Testis (tissue), 2 donors: ENCODE measurements at regions not wholly inside any gene's neighbourhood (a gene's known extent, or its start where the extent isn't known, plus 50 kb on each side); places are given as distances from the start of the nearest gene placed in this dataset.

Source experiments
- DNase-seq: peaks from one replicate; pipeline ENCODE4 v3.0.0-alpha.2; 2019
- H3K27ac ChIP-seq, 2 donors: fragments of 200-600 bp; sonication (generic); one replicate each; pipeline ENCODE4 v1.5.1; 2019
- H3K27me3 ChIP-seq: fragments of 200-600 bp; sonication (generic); one replicate; pipeline ENCODE4 v1.5.1; 2019
- H3K36me3 ChIP-seq: fragments of 200-600 bp; sonication (generic); one replicate; pipeline ENCODE4 v1.5.1; 2017; ENCODE audit warnings: low read depth; ENCODE audit errors: missing control alignments
- H3K4me1 ChIP-seq: fragments of 200-600 bp; sonication (generic); one replicate; pipeline ENCODE4 v1.5.1; 2019
- H3K4me3 ChIP-seq, 2 donors: fragments of 200-600 bp; sonication (generic); one replicate each; pipeline ENCODE4 v1.5.1; 2017 to 2019
- H3K9me3 ChIP-seq: fragments of 200-600 bp; sonication (generic); one replicate; pipeline ENCODE4 v1.5.1; 2017
- POLR2A ChIP-seq: fragments of 450-650 bp; IDR thresholded peaks from one replicate; pipeline ENCODE4 v1.6.1; 2017; ENCODE audit warnings: antibody characterized with exemption, mild to moderate bottlenecking, moderate library complexity
- WGBS, 2 donors: methylation state at CpG; one replicate each; pipeline ENCODE4 v1.1.5; 2018; 5-methylcytosine and 5-hydroxymethylcytosine counted together
- intact Hi-C: fragments of 100-400 bp; cut with DNase I; formaldehyde crosslinking; loops from one replicate; pipeline ENCODE4 v1.15.1; 2023; ENCODE audit warnings: low total_unique reads
- TF ChIP-seq, protein P1 (sequence below), 3 experiments: fragments of 450-650 bp in 2 of 3; fragments of 200-600 bp in 1 of 3; sonication (generic) in 1 of 3; IDR thresholded peaks; one replicate each; pipeline ENCODE4 v1.5.1; 2016 to 2019; ENCODE audit warnings: antibody characterized with exemption in 3 of 3, mild to moderate bottlenecking in 2 of 3, moderate library complexity in 1 of 3

DNA sequence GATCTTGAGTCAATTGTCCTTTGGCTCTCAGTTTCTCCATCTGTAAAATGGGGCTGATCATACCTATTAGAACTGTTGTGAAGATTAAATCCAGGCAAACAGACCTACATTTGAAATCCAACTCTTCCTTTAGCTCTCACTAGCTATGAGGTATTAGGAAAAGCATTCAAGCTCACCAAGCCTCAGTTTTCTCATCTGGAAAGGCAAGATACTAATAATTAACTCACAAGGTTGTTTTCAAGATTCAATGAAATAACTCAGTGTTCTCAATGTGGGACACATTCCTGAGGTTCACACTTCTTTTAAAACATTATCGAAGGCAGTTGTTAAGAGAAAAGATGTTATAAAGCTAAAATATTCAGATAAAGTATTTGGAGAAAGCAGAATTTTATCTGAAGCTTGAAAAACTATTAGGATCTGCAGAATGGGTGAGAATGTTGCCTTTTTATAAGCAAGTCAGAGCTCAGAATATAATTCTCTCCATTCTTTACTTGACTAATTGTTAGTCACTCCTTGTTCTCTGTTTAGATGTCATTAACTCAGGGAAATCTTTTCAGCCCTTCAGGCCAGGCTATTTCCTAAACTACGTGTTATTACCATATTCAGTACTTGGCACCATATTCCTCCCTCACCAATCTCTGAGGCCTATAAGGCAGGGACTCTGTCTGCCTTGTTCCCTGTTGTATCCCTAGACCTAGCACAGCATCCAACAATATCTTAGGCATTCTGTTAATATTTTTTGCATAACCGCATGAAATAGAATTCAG is 72.0 kb upstream of the VAV3 start:
- WGBS, 2 donors, result 68 to 72% methylated on average over 3 of the region's 3 CpGs
- DNase-seq, result no peak
- H3K27me3 ChIP-seq, result no peaks in the 10 kb centered on the region
- H3K4me1 ChIP-seq, result no peaks in the 10 kb centered on the region
- H3K27ac ChIP-seq, result no peak overlapping the region
- no peaks in the 10 kb centered on the region for H3K9me3 ChIP-seq
- intact Hi-C loops, result no loop called here
- no peaks in the 10 kb centered on the region for H3K36me3 ChIP-seq
- no peak overlapping the region for H3K4me3 ChIP-seq
- TF ChIP-seq POLR2A, result no peak
- TF ChIP-seq, protein P1, sequence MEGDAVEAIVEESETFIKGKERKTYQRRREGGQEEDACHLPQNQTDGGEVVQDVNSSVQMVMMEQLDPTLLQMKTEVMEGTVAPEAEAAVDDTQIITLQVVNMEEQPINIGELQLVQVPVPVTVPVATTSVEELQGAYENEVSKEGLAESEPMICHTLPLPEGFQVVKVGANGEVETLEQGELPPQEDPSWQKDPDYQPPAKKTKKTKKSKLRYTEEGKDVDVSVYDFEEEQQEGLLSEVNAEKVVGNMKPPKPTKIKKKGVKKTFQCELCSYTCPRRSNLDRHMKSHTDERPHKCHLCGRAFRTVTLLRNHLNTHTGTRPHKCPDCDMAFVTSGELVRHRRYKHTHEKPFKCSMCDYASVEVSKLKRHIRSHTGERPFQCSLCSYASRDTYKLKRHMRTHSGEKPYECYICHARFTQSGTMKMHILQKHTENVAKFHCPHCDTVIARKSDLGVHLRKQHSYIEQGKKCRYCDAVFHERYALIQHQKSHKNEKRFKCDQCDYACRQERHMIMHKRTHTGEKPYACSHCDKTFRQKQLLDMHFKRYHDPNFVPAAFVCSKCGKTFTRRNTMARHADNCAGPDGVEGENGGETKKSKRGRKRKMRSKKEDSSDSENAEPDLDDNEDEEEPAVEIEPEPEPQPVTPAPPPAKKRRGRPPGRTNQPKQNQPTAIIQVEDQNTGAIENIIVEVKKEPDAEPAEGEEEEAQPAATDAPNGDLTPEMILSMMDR (IDR thresholded peaks at IDR 0.05), result no peak

DNA sequence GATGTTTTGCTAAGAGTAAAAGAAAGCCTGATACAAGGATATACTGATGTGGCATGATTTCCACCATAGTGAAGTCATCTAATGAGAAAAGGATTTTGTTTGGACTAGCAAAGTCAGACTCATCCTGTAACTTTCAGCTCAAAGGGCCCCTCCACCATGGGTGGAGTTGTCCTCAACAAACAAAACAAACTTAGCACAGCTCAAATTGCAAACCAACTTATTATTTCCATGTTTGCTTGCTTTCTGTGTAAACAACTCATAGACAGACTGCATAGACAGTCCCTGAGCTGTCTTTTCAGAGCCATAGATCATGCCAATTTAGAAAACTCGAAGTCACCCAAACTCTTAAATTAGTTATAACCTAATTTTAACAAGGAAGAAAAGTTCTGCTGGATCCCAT is 69.4 kb upstream of the VAV3 start:
- Histone ChIP-seq H3K27me3 (no peaks in the 10 kb centered on the region), H3K27ac (no peak overlapping the region), H3K4me1 (no peaks in the 10 kb centered on the region), H3K4me3 (no peak overlapping the region), H3K36me3 (no peaks in the 10 kb centered on the region), H3K9me3 (no peaks in the 10 kb centered on the region)
- intact Hi-C loops, result no loop called here
- TF ChIP-seq, protein P1 (IDR thresholded peaks at IDR 0.05), result no peak
- no peak for TF ChIP-seq POLR2A
- no peak for DNase-seq
- 62 to 77% methylated on average over 1 of the region's 1 CpG for WGBS, 2 donors

DNA sequence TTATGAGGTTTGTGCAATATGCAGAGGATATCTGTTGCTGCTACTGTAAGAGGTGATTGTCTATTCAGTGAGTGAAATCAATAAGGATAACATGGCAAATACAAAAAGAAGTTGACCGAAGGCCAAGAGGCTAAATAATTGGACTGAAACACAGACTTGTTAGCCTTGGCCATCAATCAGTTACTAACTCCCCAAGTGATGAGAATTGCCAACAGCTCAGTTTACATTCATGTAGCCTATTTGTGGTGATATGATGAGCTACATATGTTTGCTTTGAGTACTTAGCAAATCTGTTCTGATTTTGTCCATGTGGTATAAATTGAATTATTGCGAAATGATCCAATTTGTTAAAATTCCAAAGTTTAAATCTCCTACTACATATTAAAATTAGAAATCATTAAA is 68.6 kb upstream of the VAV3 start:
- WGBS, 2 donors, result 92 to 94% methylated on average over 2 of the region's 2 CpGs
- intact Hi-C loops, result no loop called here
- DNase-seq, result no peak

DNA sequence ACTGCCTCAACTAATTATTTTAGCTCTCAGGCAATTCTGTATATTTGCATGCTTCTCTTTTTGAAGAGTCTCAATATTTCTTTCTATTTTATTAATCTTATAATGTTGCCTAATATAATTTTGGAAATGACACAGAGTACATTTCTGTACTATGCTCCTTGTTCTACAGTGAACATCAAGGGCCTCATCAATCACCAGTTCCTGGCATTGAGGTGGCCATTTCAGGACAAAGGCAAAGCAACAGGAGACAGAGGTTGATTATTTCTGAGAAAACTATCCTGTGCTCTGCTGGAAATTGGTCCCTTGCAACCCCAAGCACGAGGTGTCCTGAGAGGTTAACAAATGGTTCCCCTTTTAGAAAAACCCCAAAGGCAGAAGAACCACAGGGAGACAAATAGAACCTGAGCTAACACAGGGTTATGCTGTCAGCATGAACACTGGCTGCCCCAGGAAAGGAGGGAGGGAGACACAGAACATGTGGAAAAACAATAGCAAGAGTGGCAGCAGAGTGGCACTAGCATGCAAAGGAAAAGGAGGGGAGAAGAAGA is 63.9 kb upstream of the VAV3 start:
- no peak overlapping the region for H3K27ac ChIP-seq
- intact Hi-C loops, result no loop called here
- WGBS, 2 donors, result 42 to 64% methylated on average over 1 of the region's 1 CpG
- TF ChIP-seq, protein P1 (IDR thresholded peaks at IDR 0.05), result no peak
- no peak for TF ChIP-seq POLR2A
- H3K27me3 ChIP-seq, result no peaks in the 10 kb centered on the region
- no peaks in the 10 kb centered on the region for H3K9me3 ChIP-seq
- H3K4me3 ChIP-seq, result no peak overlapping the region
- H3K4me1 ChIP-seq, result no peaks in the 10 kb centered on the region
- no peak for DNase-seq
- no peaks in the 10 kb centered on the region for H3K36me3 ChIP-seq

More for the DNA sequence above, 68.6 kb upstream of the VAV3 start:
- TF ChIP-seq, protein P1 (IDR thresholded peaks at IDR 0.05), result no peak
- TF ChIP-seq POLR2A, result no peak
- Histone ChIP-seq H3K4me1 (no peaks in the 10 kb centered on the region), H3K27me3 (no peaks in the 10 kb centered on the region), H3K36me3 (no peaks in the 10 kb centered on the region), H3K9me3 (no peaks in the 10 kb centered on the region), H3K27ac (no peak overlapping the region), H3K4me3 (no peak overlapping the region)

DNA sequence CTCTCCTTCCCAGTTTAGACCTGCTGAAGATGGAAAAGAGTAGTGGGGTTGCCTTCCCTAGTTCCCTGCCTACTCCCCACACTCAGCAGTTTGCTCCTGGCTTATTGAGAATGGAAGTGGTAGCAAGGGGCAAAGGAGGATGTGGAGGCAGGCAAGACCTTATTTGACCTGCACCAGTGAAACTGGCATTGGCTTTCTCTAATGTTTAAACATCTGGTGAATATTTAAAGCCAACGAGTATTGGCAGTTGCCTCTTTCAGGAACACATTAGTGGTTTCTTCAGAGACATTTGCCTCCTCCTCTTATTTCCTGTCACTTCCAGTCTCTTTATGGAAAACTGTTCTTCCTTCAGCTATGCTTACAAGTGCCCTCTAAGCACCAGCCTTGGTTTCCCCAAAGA is 62.4 kb upstream of the VAV3 start:
- Histone ChIP-seq H3K4me1 (no peaks in the 10 kb centered on the region), H3K27ac (no peak overlapping the region), H3K36me3 (no peaks in the 10 kb centered on the region), H3K27me3 (no peaks in the 10 kb centered on the region), H3K9me3 (no peaks in the 10 kb centered on the region), H3K4me3 (no peak overlapping the region)
- intact Hi-C loops, result no loop called here
- TF ChIP-seq, protein P1 (IDR thresholded peaks at IDR 0.05), result no peak
- no peak for TF ChIP-seq POLR2A
- DNase-seq, result no peak
- WGBS, 2 donors, result 56 to 78% methylated on average over 1 of the region's 1 CpG
